ENCODE measurements at regions not wholly inside any gene's neighbourhood (a gene's known extent, or its start where the extent isn't known, plus 50 kb on each side); places are given as distances from the start of the nearest gene placed in this dataset.
"Not testable (repeated sequence)": the region's sequence is repeated elsewhere in the genome, so short reads cannot be mapped to it uniquely, and the experiment has no call there.

DNA sequence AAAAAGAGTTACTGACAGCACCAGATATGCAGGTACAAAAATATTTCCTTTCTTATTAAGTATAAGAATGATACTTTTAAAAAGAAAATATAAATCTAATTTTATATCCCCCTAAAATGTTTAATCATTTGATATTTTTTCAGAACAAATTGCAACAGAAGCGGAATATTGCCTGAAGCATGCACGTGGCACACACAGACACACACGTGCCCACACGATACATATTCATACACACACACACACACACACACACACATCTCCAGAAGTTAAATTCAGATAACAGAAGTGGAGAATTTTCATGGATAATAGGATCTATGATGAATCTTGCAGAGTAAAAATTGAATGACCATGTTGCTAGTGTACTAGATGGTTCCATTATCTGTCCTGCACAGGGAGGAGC is 445.2 kb downstream of the GPAT3 start:
- no peak for DNase-seq

GRCh38 chr4:83979773-83980172 is 443.9 kb downstream of the GPAT3 start:
- DNase-seq = no peak

GRCh38 chr4:83974111-83974780 is 438.3 kb downstream of the GPAT3 start:
- DNase-seq = no peak

GRCh38 chr4:83964996-83965541 is 429.2 kb downstream of the GPAT3 start:
- no peak for DNase-seq

GRCh38 chr4:83962492-83962891 is 426.6 kb downstream of the GPAT3 start:
- no peak for DNase-seq

GRCh38 chr4:83961575-83961974 is 425.7 kb downstream of the GPAT3 start:
- DNase-seq = no peak

DNA sequence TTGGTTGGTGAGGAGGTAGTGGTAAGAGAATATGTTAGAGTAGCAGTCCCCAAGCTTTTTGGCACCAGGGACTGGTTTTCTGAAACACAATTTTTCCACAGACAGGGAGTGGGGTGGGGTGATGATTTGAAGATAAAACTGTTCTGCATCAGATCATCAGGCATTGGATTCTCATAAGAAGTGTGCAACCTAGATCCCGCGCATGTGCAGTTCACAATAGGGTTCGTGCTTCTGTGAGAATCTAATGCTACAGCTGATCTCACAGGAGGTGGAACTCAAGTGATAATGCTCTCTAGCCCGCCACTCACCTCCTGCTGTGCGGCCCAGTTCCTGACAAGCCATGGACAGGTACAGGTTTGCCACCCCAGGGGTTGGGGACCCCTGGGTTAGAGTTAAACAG is 423.3 kb downstream of the GPAT3 start:
- DNase-seq = no peak

GRCh38 chr4:83947830-83948193 is 411.9 kb downstream of the GPAT3 start:
- DNase-seq = no peak

GRCh38 chr4:83947125-83947829 is 411.4 kb downstream of the GPAT3 start:
- no peak for DNase-seq

- DNase-seq = not testable (repeated sequence)
Measured at GRCh38 chr4:83943691-83944090, 407.8 kb downstream of the GPAT3 start.

DNA sequence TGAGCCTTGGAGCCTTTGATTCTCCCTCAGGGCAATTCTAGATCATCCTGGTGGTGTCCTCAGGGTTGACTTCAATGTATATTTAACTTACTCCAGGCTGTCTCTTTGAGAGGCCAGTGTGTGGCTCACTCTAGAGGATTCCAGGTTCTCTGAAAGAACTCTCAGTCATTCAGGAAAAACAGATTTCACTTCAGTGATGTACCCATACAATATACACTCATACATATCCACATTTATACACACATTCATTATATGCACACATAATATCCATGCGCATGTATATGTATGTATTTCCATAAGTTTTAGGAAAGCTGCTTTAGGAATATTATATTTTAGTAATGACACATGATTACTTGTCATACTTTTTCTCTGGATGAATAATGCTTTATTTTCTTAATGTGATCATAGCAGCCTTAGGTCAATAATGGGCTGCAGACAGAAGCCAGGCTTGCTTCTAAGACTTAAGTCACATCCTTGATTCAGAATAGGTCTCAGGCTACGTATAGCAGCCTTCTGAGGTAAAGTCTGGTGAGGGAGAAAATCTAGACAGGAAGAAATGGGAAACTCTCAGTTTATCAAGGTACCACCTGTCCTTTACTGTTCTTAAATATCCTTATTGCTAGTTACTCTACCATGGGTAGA is 397.0 kb downstream of the GPAT3 start:
- DNase-seq = no peak

GRCh38 chr4:83931659-83932438 is 395.9 kb downstream of the GPAT3 start:
- no peak for DNase-seq

- DNase-seq = peak; percentile 30
Measured at GRCh38 chr4:83929550-83929949, 393.6 kb downstream of the GPAT3 start.

DNA sequence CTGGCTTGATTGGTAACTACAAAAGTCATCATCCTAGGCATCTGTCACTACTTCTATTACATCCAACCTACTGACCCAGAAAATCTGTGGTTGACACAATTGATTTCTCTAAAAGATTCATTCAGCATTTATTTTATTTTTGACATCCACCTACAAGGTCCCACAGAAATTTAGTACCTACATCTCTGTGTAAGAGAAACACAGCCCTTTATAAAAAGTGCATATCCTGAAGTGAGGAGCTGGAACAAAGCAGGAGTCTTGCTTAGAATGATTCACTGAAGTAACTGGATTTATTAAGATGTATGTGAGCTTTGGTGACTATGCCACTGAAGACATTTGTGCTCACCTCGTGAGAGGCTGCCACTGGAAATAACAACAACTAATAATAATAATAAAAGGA is 391.0 kb downstream of the GPAT3 start:
- DNase-seq = no peak

- no peak for DNase-seq
Measured at GRCh38 chr4:83923341-83923740, 387.4 kb downstream of the GPAT3 start.

DNA sequence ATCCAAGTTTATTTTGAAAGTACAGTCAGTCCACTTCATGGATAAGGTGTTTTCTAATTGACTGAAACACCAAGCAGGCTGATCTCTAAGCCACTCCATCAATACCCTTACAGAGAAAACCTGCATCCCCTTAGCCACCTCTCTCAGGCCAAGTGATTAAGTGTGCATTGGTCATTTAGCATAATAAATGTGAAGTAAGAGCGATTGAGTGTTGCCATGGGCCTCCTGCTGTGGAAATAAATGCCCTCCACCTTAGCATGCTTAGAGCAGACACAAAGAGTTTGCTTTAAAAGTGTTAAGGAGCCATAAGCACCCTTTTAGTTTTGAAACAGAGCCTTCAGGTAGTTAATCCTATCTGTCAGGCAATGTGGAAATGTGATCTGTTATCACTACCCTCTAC is 386.5 kb downstream of the GPAT3 start:
- DNase-seq = no peak

DNA sequence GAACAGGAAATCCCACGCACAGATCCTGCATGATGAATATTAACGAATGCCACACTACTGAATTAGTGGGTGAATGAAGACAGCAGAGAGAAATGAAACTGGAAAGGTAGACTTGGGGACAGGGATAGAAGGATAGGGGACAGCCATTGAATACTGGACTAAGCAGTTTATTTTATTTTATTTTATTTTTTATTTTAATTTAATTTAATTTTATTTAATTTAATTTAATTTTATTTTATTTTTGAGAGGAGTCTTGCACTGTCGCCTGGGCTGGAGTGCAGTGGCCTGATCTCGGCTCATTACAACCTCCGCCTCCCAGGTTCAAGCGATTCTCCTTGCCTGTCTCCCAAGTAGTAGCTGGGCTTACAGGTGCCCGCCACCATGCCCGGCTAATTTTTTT is 385.2 kb downstream of the GPAT3 start:
- no peak for DNase-seq

- DNase-seq = no peak
Measured at GRCh38 chr4:83920375-83920774, 384.5 kb downstream of the GPAT3 start.

GRCh38 chr4:83917572-83917971 is 381.7 kb downstream of the GPAT3 start:
- DNase-seq = no peak

- no peak for DNase-seq
Measured at GRCh38 chr4:83910693-83911092, 374.8 kb downstream of the GPAT3 start.

GRCh38 chr4:83906561-83906960 is 370.7 kb downstream of the GPAT3 start:
- no peak for DNase-seq

- peak; percentile 3 for DNase-seq
Measured at GRCh38 chr4:83905952-83906351, 370.0 kb downstream of the GPAT3 start.

DNA sequence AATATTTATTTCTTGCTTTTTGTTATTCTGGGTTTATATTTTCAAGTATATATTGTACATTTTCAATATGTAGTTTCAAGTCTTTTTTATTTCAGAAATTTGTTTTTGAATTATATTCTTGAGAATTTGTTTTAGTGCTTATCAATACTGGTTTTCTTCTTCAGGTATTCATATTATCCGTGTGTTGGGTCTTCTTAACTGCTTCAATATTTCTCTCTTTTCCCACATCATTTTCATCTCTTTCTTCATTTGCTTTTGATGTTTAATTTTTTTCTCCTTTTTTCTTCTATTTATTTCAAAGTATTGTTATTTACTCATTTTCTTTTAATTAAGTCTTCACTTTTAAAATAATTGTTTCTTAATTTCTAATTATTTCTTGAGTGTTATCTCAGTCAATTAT is 367.8 kb downstream of the GPAT3 start:
- not testable (repeated sequence) for DNase-seq
